GM20000 (cell line): ENCODE measurements at regions not wholly inside any gene's neighbourhood (a gene's known extent, or its start where the extent isn't known, plus 50 kb on each side); places are given as distances from the start of the nearest gene placed in this dataset.

Source experiments
- DNase-seq: peaks from one replicate; pipeline ENCODE4 v3.0.0; 2012; ENCODE audit warnings: low spot score
- CTCF ChIP-seq: IDR thresholded peaks from 2 replicates; pipeline ENCODE4 v1.5.1; 2012; ENCODE audit warnings: mild to moderate bottlenecking, control low read depth; ENCODE audit errors: extremely low read depth, missing control alignments

GRCh38 chr11:24348908-24349307 lies 147.9 kb upstream of the LUZP2 start:
- DNase-seq, result no peak
- TF ChIP-seq CTCF, result no peak

GRCh38 chr11:24351179-24351578 lies 145.7 kb upstream of the LUZP2 start:
- TF ChIP-seq CTCF, result no peak

GRCh38 chr11:24356501-24356900 lies 140.4 kb upstream of the LUZP2 start:
- TF ChIP-seq CTCF, result no peak
- no peak for DNase-seq

More at GRCh38 chr11:24351179-24351578, 145.7 kb upstream of the LUZP2 start:
- no peak for DNase-seq

GRCh38 chr11:24357620-24358410 lies 139.0 kb upstream of the LUZP2 start:
- TF ChIP-seq CTCF, result no peak
- no peak for DNase-seq

GRCh38 chr11:24372491-24372890 lies 124.4 kb upstream of the LUZP2 start:
- DNase-seq, result no peak
- no peak for TF ChIP-seq CTCF

GRCh38 chr11:24373516-24373915 lies 123.3 kb upstream of the LUZP2 start:
- no peak for DNase-seq
- no peak for TF ChIP-seq CTCF

GRCh38 chr11:24375351-24375750 lies 121.5 kb upstream of the LUZP2 start:
- no peak for TF ChIP-seq CTCF
- no peak for DNase-seq
